ENCODE measurements at regions not wholly inside any gene's neighbourhood (a gene's known extent, or its start where the extent isn't known, plus 50 kb on each side); places are given as distances from the start of the nearest gene placed in this dataset.

GRCh38 chr11:97761175-97761574, 1259.6 kb upstream of the CNTN5 start:
- TF ChIP-seq EZH2 (IDR thresholded peaks at IDR 0.05; ENCODE audit: borderline replicate concordance, low read length) (no peak), CTCF (IDR thresholded peaks at IDR 0.05; ENCODE audit: low read length) (no peak)
- Histone ChIP-seq H3K9ac (ENCODE audit: low read length) (no peak overlapping the region), H3K4me3 (ENCODE audit: low read depth, low read length, poor library complexity, severe bottlenecking) (no peak overlapping the region), H3K4me2 (ENCODE audit: low read length) (no peak overlapping the region), H3K27me3 (ENCODE audit: insufficient read depth, low read length) (no peaks in the 10 kb centered on the region), H3K9me2 (ENCODE audit: low read depth, low read length) (no peaks in the 10 kb centered on the region), H3F3A (ENCODE audit: insufficient read depth, low read length) (no peaks in the 10 kb centered on the region), H3K9me3 (ENCODE audit: low read length) (no peaks in the 10 kb centered on the region), H3K27ac (ENCODE audit: low read depth, low read length, poor library complexity, severe bottlenecking) (no peak overlapping the region), H3K36me3 (ENCODE audit: insufficient read depth, low read length) (no peaks in the 10 kb centered on the region), H3K4me1 (ENCODE audit: insufficient read depth, low read length, severe bottlenecking) (no peaks in the 10 kb centered on the region), H4K20me1 (ENCODE audit: insufficient read depth, low read length) (no peaks in the 10 kb centered on the region), H2AFZ (ENCODE audit: low read length) (no peak overlapping the region), H3K79me2 (ENCODE audit: insufficient read depth, low read length) (no peaks in the 10 kb centered on the region)

GRCh38 chr11:97764193-97764592, 1256.6 kb upstream of the CNTN5 start:
- no peaks in the 10 kb centered on the region for H3K4me1 ChIP-seq (ENCODE audit: insufficient read depth, low read length, severe bottlenecking)

GRCh38 chr11:97764605-97765004, 1256.1 kb upstream of the CNTN5 start:
- H4K20me1 ChIP-seq (ENCODE audit: insufficient read depth, low read length) = no peaks in the 10 kb centered on the region
- H3K4me1 ChIP-seq (ENCODE audit: insufficient read depth, low read length, severe bottlenecking) = no peaks in the 10 kb centered on the region
- no peak overlapping the region for H3K4me2 ChIP-seq (ENCODE audit: low read length)
- no peaks in the 10 kb centered on the region for H3K27me3 ChIP-seq (ENCODE audit: insufficient read depth, low read length)
- TF ChIP-seq EZH2 (IDR thresholded peaks at IDR 0.05; ENCODE audit: borderline replicate concordance, low read length) (no peak), CTCF (IDR thresholded peaks at IDR 0.05; ENCODE audit: low read length) (no peak)
- H3K27ac ChIP-seq (ENCODE audit: low read depth, low read length, poor library complexity, severe bottlenecking) = no peak overlapping the region
- no peaks in the 10 kb centered on the region for H3K36me3 ChIP-seq (ENCODE audit: insufficient read depth, low read length)
- no peaks in the 10 kb centered on the region for H3F3A ChIP-seq (ENCODE audit: insufficient read depth, low read length)
- no peaks in the 10 kb centered on the region for H3K9me2 ChIP-seq (ENCODE audit: low read depth, low read length)
- no peaks in the 10 kb centered on the region for H3K9me3 ChIP-seq (ENCODE audit: low read length)
- no peak overlapping the region for H3K9ac ChIP-seq (ENCODE audit: low read length)
- H2AFZ ChIP-seq (ENCODE audit: low read length) = no peak overlapping the region
- H3K79me2 ChIP-seq (ENCODE audit: insufficient read depth, low read length) = no peaks in the 10 kb centered on the region
- H3K4me3 ChIP-seq (ENCODE audit: low read depth, low read length, poor library complexity, severe bottlenecking) = no peak overlapping the region

More at GRCh38 chr11:97764193-97764592, 1256.6 kb upstream of the CNTN5 start:
- Histone ChIP-seq H3K36me3 (ENCODE audit: insufficient read depth, low read length) (no peaks in the 10 kb centered on the region), H2AFZ (ENCODE audit: low read length) (no peak overlapping the region), H3K4me3 (ENCODE audit: low read depth, low read length, poor library complexity, severe bottlenecking) (no peak overlapping the region), H3K27me3 (ENCODE audit: insufficient read depth, low read length) (no peaks in the 10 kb centered on the region), H3K9ac (ENCODE audit: low read length) (no peak overlapping the region), H3K9me2 (ENCODE audit: low read depth, low read length) (no peaks in the 10 kb centered on the region), H3K27ac (ENCODE audit: low read depth, low read length, poor library complexity, severe bottlenecking) (no peak overlapping the region), H3F3A (ENCODE audit: insufficient read depth, low read length) (no peaks in the 10 kb centered on the region), H3K79me2 (ENCODE audit: insufficient read depth, low read length) (no peaks in the 10 kb centered on the region), H3K9me3 (ENCODE audit: low read length) (no peaks in the 10 kb centered on the region), H4K20me1 (ENCODE audit: insufficient read depth, low read length) (no peaks in the 10 kb centered on the region), H3K4me2 (ENCODE audit: low read length) (no peak overlapping the region)
- no peak for TF ChIP-seq EZH2 (IDR thresholded peaks at IDR 0.05; ENCODE audit: borderline replicate concordance, low read length)
- no peak for TF ChIP-seq CTCF (IDR thresholded peaks at IDR 0.05; ENCODE audit: low read length)
